Heart left ventricle (tissue), 13 donors: ENCODE measurements at regions not wholly inside any gene's neighbourhood (a gene's known extent, or its start where the extent isn't known, plus 50 kb on each side); places are given as distances from the start of the nearest gene placed in this dataset.
"Not testable (repeated sequence)": the region's sequence is repeated elsewhere in the genome, so short reads cannot be mapped to it uniquely, and the experiment has no call there.

ENCODE experiments used
- POLR2A ChIP-seq, 2 donors: fragments of 450-650 bp; IDR thresholded peaks; one replicate each; pipeline ENCODE4 v1.6.1; 2017; ENCODE audit warnings: antibody characterized with exemption in 2 of 2, mild to moderate bottlenecking in 2 of 2, moderate library complexity in 2 of 2
- TF ChIP-seq, protein P1 (sequence below), 12 donors: fragments of 200-600 bp; sonication (generic) in 4 of 12; IDR thresholded peaks; one replicate each; pipeline versions ENCODE4 v1.5.0 to v1.8.0; 2018 to 2022; ENCODE audit warnings: antibody characterized with exemption in 12 of 12, mild to moderate bottlenecking in 5 of 12
- donor health status: ischemic (EF 13 %, LVEDD 7.1; RV severe dilation, severe dysfunction).
- donor health status: DM: no; HTN: yes; CAD: no.
- donor health status: DM: no; HTN: no; CAD: no.
- donor health status: ischemic (EF 25% LVEDD 6.9; RV normal size, moderate dysfunction).
- donor health status: ischemic (EF 25% LVEDD 5.7; RV mildly dilated, moderate dysfunction).
- donor health status: ischemic (EF 35%, LVEDD 5.7; RV mildly dilated, moderate dysfunction).
- donor health status: nonischemic (EF 11% LVEDD 7.7; RV severe dilation, severe dysfunction).
- donor health status: DM: yes; HTN: yes; CAD: no.
- donor health status: PGD.
- donor health status: ischemic (EF 29% LVEDD 5.4; RV normal size, mild dysfunction).
- donor health status: nonischemic (EF 23%, LVEDD 6.1; RV moderate dilation, normal function).

- TF ChIP-seq, protein P1, sequence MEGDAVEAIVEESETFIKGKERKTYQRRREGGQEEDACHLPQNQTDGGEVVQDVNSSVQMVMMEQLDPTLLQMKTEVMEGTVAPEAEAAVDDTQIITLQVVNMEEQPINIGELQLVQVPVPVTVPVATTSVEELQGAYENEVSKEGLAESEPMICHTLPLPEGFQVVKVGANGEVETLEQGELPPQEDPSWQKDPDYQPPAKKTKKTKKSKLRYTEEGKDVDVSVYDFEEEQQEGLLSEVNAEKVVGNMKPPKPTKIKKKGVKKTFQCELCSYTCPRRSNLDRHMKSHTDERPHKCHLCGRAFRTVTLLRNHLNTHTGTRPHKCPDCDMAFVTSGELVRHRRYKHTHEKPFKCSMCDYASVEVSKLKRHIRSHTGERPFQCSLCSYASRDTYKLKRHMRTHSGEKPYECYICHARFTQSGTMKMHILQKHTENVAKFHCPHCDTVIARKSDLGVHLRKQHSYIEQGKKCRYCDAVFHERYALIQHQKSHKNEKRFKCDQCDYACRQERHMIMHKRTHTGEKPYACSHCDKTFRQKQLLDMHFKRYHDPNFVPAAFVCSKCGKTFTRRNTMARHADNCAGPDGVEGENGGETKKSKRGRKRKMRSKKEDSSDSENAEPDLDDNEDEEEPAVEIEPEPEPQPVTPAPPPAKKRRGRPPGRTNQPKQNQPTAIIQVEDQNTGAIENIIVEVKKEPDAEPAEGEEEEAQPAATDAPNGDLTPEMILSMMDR (IDR thresholded peaks at IDR 0.05), result not testable (repeated sequence)
- TF ChIP-seq POLR2A (IDR thresholded peaks at IDR 0.05), result not testable (repeated sequence)
Observed at GRCh38 chr4:79245200-79245940, 80.5 kb downstream of the NAA11 start.
